Hepatocyte (in vitro differentiated cells): ENCODE measurements at regions not wholly inside any gene's neighbourhood (a gene's known extent, or its start where the extent isn't known, plus 50 kb on each side); places are given as distances from the start of the nearest gene placed in this dataset.

Experiments
- DNase-seq: peaks from one replicate; pipeline ENCODE4 v3.0.0-alpha.2; 2016; ENCODE audit warnings: low spot score
- H2AFZ ChIP-seq: fragments of 200-600 bp; sonication (generic); 2 replicates; pipeline ENCODE4 v1.6.0; 2016; ENCODE audit warnings: antibody characterized with exemption, mild to moderate bottlenecking
- H3K27ac ChIP-seq: fragments of 200-600 bp; sonication (generic); 2 replicates; pipeline ENCODE4 v1.5.1; 2016; ENCODE audit warnings: mild to moderate bottlenecking
- H3K27me3 ChIP-seq: fragments of 200-600 bp; sonication (generic); 2 replicates; pipeline ENCODE4 v1.6.1; 2016
- H3K36me3 ChIP-seq: fragments of 200-600 bp; sonication (generic); replicated peaks from 2 replicates; pipeline ENCODE4 v1.5.1; 2016; ENCODE audit warnings: low read depth; ENCODE audit not compliant: insufficient read depth
- H3K4me1 ChIP-seq: fragments of 200-600 bp; sonication (generic); 2 replicates; pipeline ENCODE4 v1.5.1; 2016; ENCODE audit warnings: mild to moderate bottlenecking, moderate library complexity; ENCODE audit not compliant: insufficient read depth
- H3K4me2 ChIP-seq: fragments of 200-600 bp; sonication (generic); 2 replicates; pipeline ENCODE4 v1.6.0; 2016
- H3K4me3 ChIP-seq: fragments of 200-600 bp; sonication (generic); 2 replicates; pipeline ENCODE4 v1.5.1; 2016; ENCODE audit warnings: mild to moderate bottlenecking
- H3K79me2 ChIP-seq: fragments of 200-600 bp; sonication (generic); 2 replicates; pipeline ENCODE4 v1.6.0; 2017; ENCODE audit warnings: mild to moderate bottlenecking
- H3K9me2 ChIP-seq: fragments of 200-600 bp; sonication (generic); replicated peaks from 2 replicates; pipeline ENCODE4 v1.6.0; 2017; ENCODE audit warnings: mild to moderate bottlenecking; ENCODE audit not compliant: insufficient read depth
- H3K9me3 ChIP-seq: fragments of 200-600 bp; sonication (generic); 2 replicates; pipeline ENCODE4 v1.5.1; 2016; ENCODE audit warnings: low read depth, mild to moderate bottlenecking
- H4K20me1 ChIP-seq: fragments of 200-600 bp; sonication (generic); 2 replicates; pipeline ENCODE4 v1.6.0; 2016; ENCODE audit warnings: mild to moderate bottlenecking; ENCODE audit not compliant: insufficient read depth, poor library complexity, severe bottlenecking
- CTCF ChIP-seq: fragments of 200-600 bp; sonication (generic); IDR thresholded peaks from 2 replicates; pipeline ENCODE4 v1.5.1; 2016; ENCODE audit warnings: antibody characterized with exemption, mild to moderate bottlenecking; ENCODE audit not compliant: poor library complexity
- EZH2 ChIP-seq: fragments of 200-600 bp; sonication (generic); IDR thresholded peaks from 2 replicates; pipeline ENCODE4 v1.6.1; 2016; ENCODE audit warnings: antibody characterized with exemption, mild to moderate bottlenecking, borderline replicate concordance
- EZH2phosphoT487 ChIP-seq: fragments of 200-600 bp; sonication (generic); IDR thresholded peaks from one replicate; pipeline ENCODE4 v1.6.1; 2018; ENCODE audit warnings: antibody characterized with exemption, mild to moderate bottlenecking, low read depth, moderate library complexity; ENCODE audit not compliant: unreplicated experiment, severe bottlenecking
- WGBS: methylation state at CpG from one replicate; pipeline ENCODE4 v1.1.6; 2016; ENCODE audit warnings: low lambda C conversion rate; ENCODE audit errors: missing lambda C conversion rate; 5-methylcytosine and 5-hydroxymethylcytosine counted together

- Histone ChIP-seq H3K4me1 (peaks cover 21% of the 10 kb centered on the region), H3K36me3 (no peaks in the 10 kb centered on the region), H2AFZ (no peak overlapping the region), H3K4me3 (no peak overlapping the region), H3K9me2 (no peaks in the 10 kb centered on the region), H3K27me3 (no peaks in the 10 kb centered on the region), H3K9me3 (no peaks in the 10 kb centered on the region), H3K27ac (peak overlapping the region; percentile 26), H3K4me2 (no peak overlapping the region), H3K79me2 (no peaks in the 10 kb centered on the region), H4K20me1 (no peaks in the 10 kb centered on the region)
- 39% methylated on average over 4 of the region's 4 CpGs for WGBS
- DNase-seq: no peak
- TF ChIP-seq EZH2phosphoT487: no peak
- TF ChIP-seq CTCF: no peak
- TF ChIP-seq EZH2: no peak
These were observed 272.2 kb upstream of the RARB start for GRCh38 chr3:25155652-25156471.

- Histone ChIP-seq H3K4me3 (no peak overlapping the region), H3K79me2 (no peaks in the 10 kb centered on the region), H3K36me3 (no peaks in the 10 kb centered on the region), H3K4me1 (peaks cover 21% of the 10 kb centered on the region), H2AFZ (no peak overlapping the region), H3K9me2 (no peaks in the 10 kb centered on the region), H3K27ac (peak overlapping the region; percentile 3), H3K9me3 (no peaks in the 10 kb centered on the region), H3K27me3 (no peaks in the 10 kb centered on the region), H4K20me1 (no peaks in the 10 kb centered on the region), H3K4me2 (peak overlapping the region; percentile 19)
- WGBS: 38% methylated on average over 5 of the region's 5 CpGs
- DNase-seq: peak; percentile 45
- TF ChIP-seq EZH2 (no peak), EZH2phosphoT487 (no peak), CTCF (no peak)
These were observed 271.4 kb upstream of the RARB start for GRCh38 chr3:25156626-25157025.

- no peak for DNase-seq
- no peaks in the 10 kb centered on the region for H3K9me2 ChIP-seq
- no peak overlapping the region for H3K4me2 ChIP-seq
- H4K20me1 ChIP-seq: no peaks in the 10 kb centered on the region
- no peaks in the 10 kb centered on the region for H3K9me3 ChIP-seq
- TF ChIP-seq EZH2phosphoT487 (no peak), CTCF (no peak), EZH2 (no peak)
- no peak overlapping the region for H2AFZ ChIP-seq
- peaks cover 3% of the 10 kb centered on the region for H3K4me1 ChIP-seq
- H3K27ac ChIP-seq: peak overlapping the region; percentile 35
- H3K36me3 ChIP-seq: no peaks in the 10 kb centered on the region
- H3K4me3 ChIP-seq: no peak overlapping the region
- no peaks in the 10 kb centered on the region for H3K27me3 ChIP-seq
- WGBS: 99% methylated on average over 3 of the region's 3 CpGs
- H3K79me2 ChIP-seq: no peaks in the 10 kb centered on the region
These were observed 262.8 kb upstream of the RARB start for GRCh38 chr3:25165306-25165705.
